HG03469 (cell line): ENCODE measurements at regions not wholly inside any gene's neighbourhood (a gene's known extent, or its start where the extent isn't known, plus 50 kb on each side); places are given as distances from the start of the nearest gene placed in this dataset.

Experiments used
- ATAC-seq: cut with Tn5 transposase; IDR thresholded peaks from one replicate; pipeline ENCODE4 v1.9.1; 2021; ENCODE audit warnings: mild to moderate bottlenecking, moderate library complexity, moderate number of reproducible peaks; ENCODE audit not compliant: unreplicated experiment

GRCh38 chr10:55033061-55033460, 232.0 kb upstream of the PCDH15 start:
- no peak for ATAC-seq

- ATAC-seq, result no peak
Observed at GRCh38 chr10:55024713-55025112, 223.7 kb upstream of the PCDH15 start.

GRCh38 chr10:55019439-55019838, 218.4 kb upstream of the PCDH15 start:
- ATAC-seq, result no peak

GRCh38 chr10:55013318-55013717, 212.3 kb upstream of the PCDH15 start:
- ATAC-seq, result no peak

- no peak for ATAC-seq
Observed at GRCh38 chr10:55002420-55002819, 201.4 kb upstream of the PCDH15 start.

- no peak for ATAC-seq
Observed at GRCh38 chr10:55001422-55001821, 200.4 kb upstream of the PCDH15 start.

GRCh38 chr10:54993148-54993547, 192.1 kb upstream of the PCDH15 start:
- no peak for ATAC-seq

GRCh38 chr10:54985732-54986131, 184.7 kb upstream of the PCDH15 start:
- ATAC-seq, result no peak

- no peak for ATAC-seq
Observed at GRCh38 chr10:54983255-54983654, 182.2 kb upstream of the PCDH15 start.

- ATAC-seq, result no peak
Observed at GRCh38 chr10:54962134-54962900, 161.3 kb upstream of the PCDH15 start.

GRCh38 chr10:54961040-54961439, 160.0 kb upstream of the PCDH15 start:
- no peak for ATAC-seq

- no peak for ATAC-seq
Observed at GRCh38 chr10:54958844-54959243, 157.8 kb upstream of the PCDH15 start.

- ATAC-seq, result no peak
Observed at GRCh38 chr10:54947605-54948004, 146.6 kb upstream of the PCDH15 start.

- ATAC-seq, result no peak
Observed at GRCh38 chr10:54940418-54940817, 139.4 kb upstream of the PCDH15 start.

GRCh38 chr10:54914049-54914448, 113.0 kb upstream of the PCDH15 start:
- no peak for ATAC-seq

- ATAC-seq, result no peak
Observed at GRCh38 chr10:54909165-54909564, 108.1 kb upstream of the PCDH15 start.

- ATAC-seq, result no peak
Observed at GRCh38 chr10:54908019-54908418, 107.0 kb upstream of the PCDH15 start.

- ATAC-seq, result no peak
Observed at GRCh38 chr10:54906940-54907339, 105.9 kb upstream of the PCDH15 start.

GRCh38 chr10:54905578-54906192, 104.7 kb upstream of the PCDH15 start:
- ATAC-seq, result no peak

GRCh38 chr10:54904833-54905232, 103.8 kb upstream of the PCDH15 start:
- no peak for ATAC-seq

GRCh38 chr10:54903745-54904144, 102.7 kb upstream of the PCDH15 start:
- ATAC-seq, result no peak

GRCh38 chr10:54900584-54900983, 99.6 kb upstream of the PCDH15 start:
- no peak for ATAC-seq

GRCh38 chr10:54880996-54881395, 80.0 kb upstream of the PCDH15 start:
- ATAC-seq, result no peak
